ENCODE measurements at regions not wholly inside any gene's neighbourhood (a gene's known extent, or its start where the extent isn't known, plus 50 kb on each side); places are given as distances from the start of the nearest gene placed in this dataset.

- TF ChIP-seq CTCF (IDR thresholded peaks at IDR 0.05) (no peak), ATF1 (CRISPR knock-in tag; IDR thresholded peaks at IDR 0.05) (no peak), ZNF671 (CRISPR knock-in tag; IDR thresholded peaks at IDR 0.05) (no peak), NR1H2 (CRISPR knock-in tag; IDR thresholded peaks at IDR 0.05) (no peak), CREB1 (CRISPR knock-in tag; IDR thresholded peaks at IDR 0.05) (no peak), ATF6 (CRISPR knock-in tag; IDR thresholded peaks at IDR 0.05) (no peak), USF1 (CRISPR knock-in tag; IDR thresholded peaks at IDR 0.05) (no peak), ESRRA (CRISPR knock-in tag; IDR thresholded peaks at IDR 0.05; ENCODE audit: borderline replicate concordance) (no peak)
Observed at GRCh38 chr15:97747342-97747741, 213.2 kb upstream of the ARRDC4 start.

Data from WTC11 (cell line).